ENCODE measurements at regions not wholly inside any gene's neighbourhood (a gene's known extent, or its start where the extent isn't known, plus 50 kb on each side); places are given as distances from the start of the nearest gene placed in this dataset.

- peak; percentile 59 for DNase-seq
These were observed 277.6 kb downstream of the BCOR start for GRCh38 chrX:39819921-39820849.

- peak; percentile 69 for DNase-seq
These were observed 276.6 kb downstream of the BCOR start for GRCh38 chrX:39820938-39821708.

- no peak for DNase-seq
These were observed 276.1 kb downstream of the BCOR start for GRCh38 chrX:39821709-39822095.

- DNase-seq = no peak
These were observed 275.5 kb downstream of the BCOR start for GRCh38 chrX:39822133-39822748.

- no peak for DNase-seq
These were observed 274.3 kb downstream of the BCOR start for GRCh38 chrX:39823424-39823823.

- DNase-seq = no peak
These were observed 273.9 kb downstream of the BCOR start for GRCh38 chrX:39823854-39824253.

GRCh38 chrX:39826813-39827543 is 270.8 kb downstream of the BCOR start:
- peak; percentile 51 for DNase-seq

GRCh38 chrX:39827951-39828350 is 269.8 kb downstream of the BCOR start:
- DNase-seq = peak; percentile 38

- no peak for DNase-seq
These were observed 268.8 kb downstream of the BCOR start for GRCh38 chrX:39828971-39829370.

GRCh38 chrX:39829965-39830364 is 267.8 kb downstream of the BCOR start:
- no peak for DNase-seq

GRCh38 chrX:39830414-39830813 is 267.3 kb downstream of the BCOR start:
- no peak for DNase-seq

- DNase-seq = no peak
These were observed 265.5 kb downstream of the BCOR start for GRCh38 chrX:39832211-39832610.

GRCh38 chrX:39834600-39834999 is 263.2 kb downstream of the BCOR start:
- no peak for DNase-seq

- no peak for DNase-seq
These were observed 262.5 kb downstream of the BCOR start for GRCh38 chrX:39835241-39835640.

GRCh38 chrX:39835776-39836175 is 262.0 kb downstream of the BCOR start:
- no peak for DNase-seq

- peak; percentile 60 for DNase-seq
These were observed 260.8 kb downstream of the BCOR start for GRCh38 chrX:39836802-39837420.

GRCh38 chrX:39837688-39838087 is 260.1 kb downstream of the BCOR start:
- no peak for DNase-seq

- DNase-seq = no peak
These were observed 258.4 kb downstream of the BCOR start for GRCh38 chrX:39839371-39839770.

GRCh38 chrX:39840133-39840532 is 257.6 kb downstream of the BCOR start:
- DNase-seq = peak; percentile 84

GRCh38 chrX:39840581-39841093 is 257.1 kb downstream of the BCOR start:
- peak; percentile 78 for DNase-seq

- no peak for DNase-seq
These were observed 256.2 kb downstream of the BCOR start for GRCh38 chrX:39841604-39842003.

Measured in NCI-H2171 treated with DMSO at 0.1 percent for 48 hours (cell line).